Mammary epithelial cell (primary cell): ENCODE measurements at regions not wholly inside any gene's neighbourhood (a gene's known extent, or its start where the extent isn't known, plus 50 kb on each side); places are given as distances from the start of the nearest gene placed in this dataset.

Source experiments
- EZH2 ChIP-seq: IDR thresholded peaks from 2 replicates; pipeline ENCODE4 v1.6.1; 2012; ENCODE audit warnings: low read length, inconsistent platforms, borderline replicate concordance
- TF ChIP-seq, protein P1 (sequence below), 2 donors: IDR thresholded peaks in 1 of 2; conservative IDR thresholded peaks in 1 of 2; 2 replicates each; pipeline ENCODE4 v1.5.1; 2011 to 2012; ENCODE audit warnings: inconsistent platforms in 2 of 2, low read length in 2 of 2, mild to moderate bottlenecking in 2 of 2, control low read depth in 1 of 2, low read depth in 1 of 2; ENCODE audit not compliant: insufficient read depth in 1 of 2; ENCODE audit errors: extremely low read depth in 1 of 2

- TF ChIP-seq, protein P1, sequence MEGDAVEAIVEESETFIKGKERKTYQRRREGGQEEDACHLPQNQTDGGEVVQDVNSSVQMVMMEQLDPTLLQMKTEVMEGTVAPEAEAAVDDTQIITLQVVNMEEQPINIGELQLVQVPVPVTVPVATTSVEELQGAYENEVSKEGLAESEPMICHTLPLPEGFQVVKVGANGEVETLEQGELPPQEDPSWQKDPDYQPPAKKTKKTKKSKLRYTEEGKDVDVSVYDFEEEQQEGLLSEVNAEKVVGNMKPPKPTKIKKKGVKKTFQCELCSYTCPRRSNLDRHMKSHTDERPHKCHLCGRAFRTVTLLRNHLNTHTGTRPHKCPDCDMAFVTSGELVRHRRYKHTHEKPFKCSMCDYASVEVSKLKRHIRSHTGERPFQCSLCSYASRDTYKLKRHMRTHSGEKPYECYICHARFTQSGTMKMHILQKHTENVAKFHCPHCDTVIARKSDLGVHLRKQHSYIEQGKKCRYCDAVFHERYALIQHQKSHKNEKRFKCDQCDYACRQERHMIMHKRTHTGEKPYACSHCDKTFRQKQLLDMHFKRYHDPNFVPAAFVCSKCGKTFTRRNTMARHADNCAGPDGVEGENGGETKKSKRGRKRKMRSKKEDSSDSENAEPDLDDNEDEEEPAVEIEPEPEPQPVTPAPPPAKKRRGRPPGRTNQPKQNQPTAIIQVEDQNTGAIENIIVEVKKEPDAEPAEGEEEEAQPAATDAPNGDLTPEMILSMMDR (conservative IDR thresholded peaks at IDR 0.05 in 1 of 2, IDR thresholded peaks at IDR 0.05 in 1 of 2; ENCODE audit: extremely low read depth in 1 of 2, insufficient read depth in 1 of 2, low read depth in 1 of 2, low read length in 2 of 2): no peak
- TF ChIP-seq EZH2: no peak
Measured at GRCh38 chr7:25055520-25056220, 69.4 kb downstream of the CYCS start.
